ENCODE measurements at regions not wholly inside any gene's neighbourhood (a gene's known extent, or its start where the extent isn't known, plus 50 kb on each side); places are given as distances from the start of the nearest gene placed in this dataset.
A peak's percentile ranks its signal among the peaks of the same experiment; 100 is the strongest.

- DNase-seq (ENCODE audit: low read depth in 2 of 2), result no peak
- no peak for TF ChIP-seq CTCF (IDR thresholded peaks at IDR 0.05; ENCODE audit: low read depth, low read length)
- no peak overlapping the region for H3K4me3 ChIP-seq (replicated peaks in 1 of 2; ENCODE audit: low read depth in 2 of 2, low read length in 2 of 2)
Observed at GRCh38 chr6:19028201-19028600, 641.1 kb downstream of the RNF144B start.

GRCh38 chr6:19032591-19033295 lies 645.6 kb downstream of the RNF144B start:
- peak in 1 of 2 donors; percentile 10 for DNase-seq (ENCODE audit: low read depth in 2 of 2)
- no peak for TF ChIP-seq CTCF (IDR thresholded peaks at IDR 0.05; ENCODE audit: low read depth, low read length)
- H3K4me3 ChIP-seq (replicated peaks in 1 of 2; ENCODE audit: low read depth in 2 of 2, low read length in 2 of 2), result no peak overlapping the region

- no peak for DNase-seq (ENCODE audit: low read depth in 2 of 2)
- TF ChIP-seq CTCF (IDR thresholded peaks at IDR 0.05; ENCODE audit: low read depth, low read length), result no peak
- H3K4me3 ChIP-seq (replicated peaks in 1 of 2; ENCODE audit: low read depth in 2 of 2, low read length in 2 of 2), result no peak overlapping the region
Observed at GRCh38 chr6:19033683-19034082, 646.5 kb downstream of the RNF144B start.

GRCh38 chr6:19034986-19035385 lies 647.8 kb downstream of the RNF144B start:
- DNase-seq (ENCODE audit: low read depth in 2 of 2), result no peak
- H3K4me3 ChIP-seq (replicated peaks in 1 of 2; ENCODE audit: low read depth in 2 of 2, low read length in 2 of 2), result no peak overlapping the region
- TF ChIP-seq CTCF (IDR thresholded peaks at IDR 0.05; ENCODE audit: low read depth, low read length), result no peak

GRCh38 chr6:19035461-19036195 lies 648.5 kb downstream of the RNF144B start:
- TF ChIP-seq CTCF (IDR thresholded peaks at IDR 0.05; ENCODE audit: low read depth, low read length), result no peak
- no peak overlapping the region for H3K4me3 ChIP-seq (replicated peaks in 1 of 2; ENCODE audit: low read depth in 2 of 2, low read length in 2 of 2)
- DNase-seq (ENCODE audit: low read depth in 2 of 2), result peak in 1 of 2 donors; percentile 21

GRCh38 chr6:19036196-19036555 lies 649.0 kb downstream of the RNF144B start:
- H3K4me3 ChIP-seq (replicated peaks in 1 of 2; ENCODE audit: low read depth in 2 of 2, low read length in 2 of 2), result no peak overlapping the region
- no peak for TF ChIP-seq CTCF (IDR thresholded peaks at IDR 0.05; ENCODE audit: low read depth, low read length)
- DNase-seq (ENCODE audit: low read depth in 2 of 2), result no peak

Measured in cardiac fibroblast (primary cell).